GM12801 (cell line): ENCODE measurements at regions not wholly inside any gene's neighbourhood (a gene's known extent, or its start where the extent isn't known, plus 50 kb on each side); places are given as distances from the start of the nearest gene placed in this dataset.

Experiments used
- TF ChIP-seq, protein P1 (sequence below): IDR thresholded peaks from one replicate; pipeline ENCODE4 v1.5.1; 2011; ENCODE audit warnings: control low read depth; ENCODE audit not compliant: insufficient read length; ENCODE audit errors: extremely low read depth

- TF ChIP-seq, protein P1, sequence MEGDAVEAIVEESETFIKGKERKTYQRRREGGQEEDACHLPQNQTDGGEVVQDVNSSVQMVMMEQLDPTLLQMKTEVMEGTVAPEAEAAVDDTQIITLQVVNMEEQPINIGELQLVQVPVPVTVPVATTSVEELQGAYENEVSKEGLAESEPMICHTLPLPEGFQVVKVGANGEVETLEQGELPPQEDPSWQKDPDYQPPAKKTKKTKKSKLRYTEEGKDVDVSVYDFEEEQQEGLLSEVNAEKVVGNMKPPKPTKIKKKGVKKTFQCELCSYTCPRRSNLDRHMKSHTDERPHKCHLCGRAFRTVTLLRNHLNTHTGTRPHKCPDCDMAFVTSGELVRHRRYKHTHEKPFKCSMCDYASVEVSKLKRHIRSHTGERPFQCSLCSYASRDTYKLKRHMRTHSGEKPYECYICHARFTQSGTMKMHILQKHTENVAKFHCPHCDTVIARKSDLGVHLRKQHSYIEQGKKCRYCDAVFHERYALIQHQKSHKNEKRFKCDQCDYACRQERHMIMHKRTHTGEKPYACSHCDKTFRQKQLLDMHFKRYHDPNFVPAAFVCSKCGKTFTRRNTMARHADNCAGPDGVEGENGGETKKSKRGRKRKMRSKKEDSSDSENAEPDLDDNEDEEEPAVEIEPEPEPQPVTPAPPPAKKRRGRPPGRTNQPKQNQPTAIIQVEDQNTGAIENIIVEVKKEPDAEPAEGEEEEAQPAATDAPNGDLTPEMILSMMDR, result no peak
Measured at GRCh38 chr5:61667525-61668218, 335.6 kb downstream of the ZSWIM6 start.

DNA sequence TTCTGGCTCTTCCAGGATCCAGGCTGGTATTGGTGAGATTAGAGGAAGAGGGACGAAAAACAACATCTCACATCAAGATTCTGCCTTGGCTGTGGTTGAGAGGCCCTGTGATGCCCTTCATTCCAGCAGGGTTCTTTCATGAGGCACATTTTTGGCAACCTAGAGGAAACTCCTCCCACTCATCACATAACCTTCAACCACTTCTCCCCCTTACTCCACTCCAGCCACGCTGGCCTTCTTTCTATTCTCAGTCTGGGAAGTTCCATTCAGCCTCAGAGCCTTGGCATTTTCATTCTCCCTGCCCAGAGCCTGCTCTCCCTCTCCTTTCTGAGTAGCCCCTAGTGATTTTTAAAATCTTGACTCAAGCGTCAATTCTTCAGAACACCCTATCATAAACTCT lies 337.5 kb downstream of the ZSWIM6 start:
- TF ChIP-seq, protein P1, result no peak

DNA sequence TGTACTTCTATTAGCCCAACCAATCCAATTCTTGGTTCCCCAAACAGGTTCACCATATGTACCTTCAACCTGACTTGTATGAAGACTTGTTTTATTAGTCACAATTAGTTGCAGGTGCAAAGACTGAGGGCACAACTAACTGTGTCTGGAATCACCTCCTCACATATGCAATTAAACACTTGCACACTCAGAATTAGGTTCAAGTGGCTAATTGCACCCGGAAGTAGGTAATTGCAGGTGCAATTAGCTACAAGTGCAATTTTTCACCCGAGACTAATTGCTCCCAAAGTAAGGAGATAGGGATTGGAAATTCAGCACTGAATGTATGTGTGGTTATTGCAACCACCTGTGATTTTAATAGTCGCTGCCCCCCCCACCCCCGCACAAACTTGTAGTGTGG lies 338.9 kb downstream of the ZSWIM6 start:
- TF ChIP-seq, protein P1, result no peak

GRCh38 chr5:61673007-61673735 lies 341.1 kb downstream of the ZSWIM6 start:
- TF ChIP-seq, protein P1, result no peak

DNA sequence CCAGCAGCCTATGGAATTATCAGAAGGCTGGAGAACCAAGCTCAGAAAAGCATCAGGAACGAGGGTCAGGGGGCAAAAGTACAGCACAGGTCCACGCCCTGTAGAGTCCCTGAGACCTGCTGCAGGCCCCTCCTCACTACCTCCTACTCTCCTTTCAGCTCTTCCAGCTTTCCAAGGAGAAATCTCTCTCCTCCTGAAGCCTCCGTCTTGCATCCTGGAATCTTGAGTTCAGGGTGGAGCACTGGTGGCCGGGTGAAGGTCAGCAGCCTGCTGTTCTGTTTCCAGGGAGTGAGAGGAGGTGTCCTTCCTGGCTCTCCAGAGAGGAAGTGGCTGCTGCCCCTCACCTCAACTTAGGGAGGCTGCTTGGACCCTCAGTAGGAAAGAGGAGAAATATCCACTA lies 342.3 kb downstream of the ZSWIM6 start:
- TF ChIP-seq, protein P1, result no peak

- TF ChIP-seq, protein P1, result no peak
Measured at GRCh38 chr5:61675015-61675692, 343.1 kb downstream of the ZSWIM6 start.

GRCh38 chr5:61677220-61677619 lies 345.2 kb downstream of the ZSWIM6 start:
- TF ChIP-seq, protein P1, result no peak
